H1 (cell line): ENCODE measurements at regions not wholly inside any gene's neighbourhood (a gene's known extent, or its start where the extent isn't known, plus 50 kb on each side); places are given as distances from the start of the nearest gene placed in this dataset.

Experiments
- CTCF ChIA-PET: fragments of 300-600 bp; sonication (Branson Sonifier 250); formaldehyde crosslinking; loops from one replicate; lab custom pipeline; 2021; ENCODE audit not compliant: partially characterized antibody; lab: Charles Lee
- POLR2A ChIA-PET: fragments of 300-600 bp; sonication (Branson Sonifier 250); formaldehyde crosslinking; loops from one replicate; lab custom pipeline; 2021; ENCODE audit warnings: inconsistent platforms; ENCODE audit not compliant: partially characterized antibody; lab: Charles Lee
- DNase-seq, 2 experiments: peaks; one replicate each; pipeline versions ENCODE4 v3.0.0 to v3.0.0-alpha.2; 2010 to 2022; ENCODE audit warnings: low spot score in 2 of 2, low read depth in 1 of 2, mixed read lengths in 1 of 2
- FAIRE-seq: peaks from 2 replicates; lab custom pipeline; 2011; peaks lifted over from hg19 to GRCh38; lab: Jason Lieb, UNC
- H2AFZ ChIP-seq: 2 replicates; pipeline ENCODE4 v1.8.1; 2012; ENCODE audit warnings: low read length, inconsistent platforms
- H2AK5ac ChIP-seq: 2 replicates; pipeline ENCODE4 v1.6.1; 2013; ENCODE audit warnings: low read depth, low read length
- H2BK120ac ChIP-seq: replicated peaks from 2 replicates; pipeline ENCODE3; 2013; ENCODE audit warnings: low read depth, low read length, inconsistent platforms
- H2BK12ac ChIP-seq: 2 replicates; pipeline ENCODE4 v1.6.1; 2013; ENCODE audit warnings: low read depth, low read length
- H2BK15ac ChIP-seq: 2 replicates; pipeline ENCODE4 v1.6.1; 2013; ENCODE audit warnings: low read length
- H2BK20ac ChIP-seq: 2 replicates; pipeline ENCODE4 v1.6.1; 2013; ENCODE audit warnings: low read length
- H2BK5ac ChIP-seq: 2 replicates; pipeline ENCODE4 v1.6.1; 2013; ENCODE audit warnings: low read depth, low read length
- H3K14ac ChIP-seq: 2 replicates; pipeline ENCODE4 v1.6.1; 2013; ENCODE audit warnings: inconsistent platforms; ENCODE audit not compliant: insufficient read length
- H3K18ac ChIP-seq: 2 replicates; pipeline ENCODE4 v1.6.1; 2013; ENCODE audit warnings: low read length; ENCODE audit errors: extremely low read depth
- H3K23ac ChIP-seq: 2 replicates; pipeline ENCODE4 v1.6.1; 2013; ENCODE audit warnings: inconsistent platforms; ENCODE audit not compliant: insufficient read length
- H3K23me2 ChIP-seq: 2 replicates; pipeline ENCODE4 v1.6.1; 2013; ENCODE audit warnings: low read depth, low read length
- H3K27ac ChIP-seq: 2 replicates; pipeline ENCODE4 v1.6.1; 2011; ENCODE audit warnings: low read depth, low read length, inconsistent platforms
- H3K27me3 ChIP-seq, 4 experiments: replicated peaks in 1 of 4; 1 replicate in 1 of 4; 2 replicates in 3 of 4; pipeline versions ENCODE4 v1.6.1 to v1.8.1; 2011 to 2013; ENCODE audit warnings: low read length in 3 of 4, mild to moderate bottlenecking in 3 of 4, inconsistent platforms in 2 of 4, mixed read lengths in 2 of 4, moderate library complexity in 1 of 4; ENCODE audit not compliant: control insufficient read depth in 3 of 4, insufficient read depth in 3 of 4; ENCODE audit errors: extremely low read depth in 1 of 4
- H3K36me3 ChIP-seq, 4 experiments: 2 replicates each; pipeline versions ENCODE4 v1.6.1 to v1.8.1; 2011 to 2013; ENCODE audit warnings: mild to moderate bottlenecking in 4 of 4, low read length in 3 of 4, moderate library complexity in 2 of 4, control low read depth in 1 of 4, inconsistent platforms in 1 of 4; ENCODE audit not compliant: insufficient read depth in 4 of 4, control insufficient read depth in 2 of 4
- H3K4ac ChIP-seq: replicated peaks from 2 replicates; pipeline ENCODE3; 2013; ENCODE audit warnings: low read length, low read depth, mixed read lengths, inconsistent platforms; ENCODE audit not compliant: insufficient read length
- H3K4me1 ChIP-seq, 4 experiments: replicated peaks in 1 of 4; 1 replicate in 1 of 4; 2 replicates in 3 of 4; pipeline versions ENCODE4 v1.6.1 to v1.8.1; 2011 to 2013; ENCODE audit warnings: low read length in 3 of 4, inconsistent platforms in 2 of 4, mixed read lengths in 1 of 4; ENCODE audit not compliant: insufficient read depth in 4 of 4, control insufficient read depth in 3 of 4
- H3K4me2 ChIP-seq, 2 experiments: 2 replicates each; pipeline versions ENCODE4 v1.6.1 to v1.8.1; 2011 to 2013; ENCODE audit warnings: low read depth in 2 of 2, low read length in 2 of 2, control low read depth in 1 of 2, inconsistent platforms in 1 of 2, mild to moderate bottlenecking in 1 of 2; ENCODE audit not compliant: insufficient read depth in 1 of 2
- H3K4me3 ChIP-seq, 4 experiments: fragments of 200-600, 300-600 bp in 1 of 4; sonication (generic), shearing (Covaris generic), sonication (Bioruptor Twin) in 1 of 4; 2 replicates each; pipeline versions ENCODE4 v1.5.1 to v1.8.1; 2011 to 2016; ENCODE audit warnings: low read length in 4 of 4, low read depth in 3 of 4, control low read depth in 2 of 4, inconsistent platforms in 2 of 4, mild to moderate bottlenecking in 2 of 4, mixed read lengths in 1 of 4, moderate library complexity in 1 of 4; ENCODE audit not compliant: insufficient read depth in 2 of 4; ENCODE audit errors: extremely low read depth in 1 of 4
- H3K56ac ChIP-seq: replicated peaks from 2 replicates; pipeline ENCODE3; 2013; ENCODE audit warnings: low read depth, mild to moderate bottlenecking, mixed read lengths, low read length, inconsistent platforms; ENCODE audit not compliant: insufficient read length
- H3K79me1 ChIP-seq: 2 replicates; pipeline ENCODE4 v1.6.1; 2013; ENCODE audit warnings: low read depth, low read length, control low read depth
- H3K79me2 ChIP-seq, 2 experiments: 2 replicates each; pipeline versions ENCODE4 v1.6.1 to v1.8.1; 2012 to 2013; ENCODE audit warnings: low read length in 2 of 2, mild to moderate bottlenecking in 2 of 2, inconsistent platforms in 1 of 2; ENCODE audit not compliant: insufficient read depth in 2 of 2, control insufficient read depth in 1 of 2
- H3K9ac ChIP-seq, 4 experiments: replicated peaks in 1 of 4; 1 replicate in 1 of 4; 2 replicates in 3 of 4; pipeline versions ENCODE4 v1.6.1 to v1.8.1; 2011 to 2013; ENCODE audit warnings: low read depth in 3 of 4, low read length in 3 of 4, control low read depth in 2 of 4, mild to moderate bottlenecking in 2 of 4, moderate library complexity in 2 of 4, inconsistent platforms in 1 of 4; ENCODE audit errors: extremely low read depth in 1 of 4
- H3K9me3 ChIP-seq, 2 experiments: 2 replicates each; pipeline versions ENCODE4 v1.6.1 to v1.8.1; 2012 to 2013; ENCODE audit warnings: mild to moderate bottlenecking in 2 of 2, moderate library complexity in 2 of 2, control low read depth in 1 of 2, inconsistent platforms in 1 of 2, low read depth in 1 of 2, low read length in 1 of 2, mixed read lengths in 1 of 2; ENCODE audit not compliant: insufficient read depth in 2 of 2
- H4K20me1 ChIP-seq, 2 experiments: replicated peaks in 1 of 2; 2 replicates each; pipeline versions ENCODE3 to v1.8.1; 2011 to 2013; ENCODE audit warnings: inconsistent platforms in 2 of 2, low read length in 2 of 2, mild to moderate bottlenecking in 1 of 2; ENCODE audit not compliant: insufficient read depth in 2 of 2, control insufficient read depth in 1 of 2
- H4K5ac ChIP-seq: 2 replicates; pipeline ENCODE4 v1.6.1; 2013; ENCODE audit warnings: low read length, low read depth, mixed read lengths, inconsistent platforms; ENCODE audit not compliant: insufficient read length
- H4K8ac ChIP-seq: 2 replicates; pipeline ENCODE4 v1.8.0; 2013; ENCODE audit warnings: mild to moderate bottlenecking, moderate library complexity, low read length, inconsistent platforms; ENCODE audit not compliant: insufficient read depth; ENCODE audit errors: extremely low read depth
- H4K91ac ChIP-seq: replicated peaks from 2 replicates; pipeline ENCODE3; 2013; ENCODE audit warnings: low read length, mixed read lengths, inconsistent platforms; ENCODE audit not compliant: insufficient read length
- EGR1 ChIP-seq: IDR thresholded peaks from 2 replicates; pipeline ENCODE4 v1.6.1; 2011; ENCODE audit warnings: low read depth, low read length, borderline replicate concordance
- SAP30 ChIP-seq: fragments of 300-600 bp; sonication (generic); IDR thresholded peaks from 2 replicates; pipeline ENCODE4 v1.7.1; 2012; ENCODE audit warnings: low read length, moderate library complexity, mild to moderate bottlenecking, inconsistent platforms; ENCODE audit not compliant: insufficient read depth, insufficient replicate concordance
- SRF ChIP-seq: IDR thresholded peaks from 2 replicates; pipeline ENCODE4 v1.6.1; 2011; ENCODE audit warnings: mild to moderate bottlenecking, low read depth, low read length, moderate library complexity
- TEAD4 ChIP-seq: IDR thresholded peaks from 2 replicates; pipeline ENCODE4 v1.6.1; 2012; ENCODE audit warnings: low read depth, low read length, inconsistent platforms, mixed read lengths
- WGBS, 2 experiments: shearing (Covaris generic) in 1 of 2; methylation state at CpG; one replicate each; pipeline versions ENCODE4 v1.1.6 to v1.1.7; 2013 to 2015; ENCODE audit warnings: low lambda C conversion rate in 2 of 2, mixed read lengths in 2 of 2, inconsistent platforms in 1 of 2, low coverage in 1 of 2, missing lambda C conversion rate in 1 of 2; ENCODE audit not compliant: insufficient replicate concordance in 2 of 2, insufficient coverage in 1 of 2, insufficient read length in 1 of 2; ENCODE audit errors: extremely low coverage in 1 of 2, missing lambda C conversion rate in 1 of 2; 5-methylcytosine and 5-hydroxymethylcytosine counted together
- TF ChIP-seq, protein P1 (sequence below): IDR thresholded peaks from 2 replicates; pipeline ENCODE4 v1.6.1; 2012; ENCODE audit warnings: inconsistent platforms

DNA sequence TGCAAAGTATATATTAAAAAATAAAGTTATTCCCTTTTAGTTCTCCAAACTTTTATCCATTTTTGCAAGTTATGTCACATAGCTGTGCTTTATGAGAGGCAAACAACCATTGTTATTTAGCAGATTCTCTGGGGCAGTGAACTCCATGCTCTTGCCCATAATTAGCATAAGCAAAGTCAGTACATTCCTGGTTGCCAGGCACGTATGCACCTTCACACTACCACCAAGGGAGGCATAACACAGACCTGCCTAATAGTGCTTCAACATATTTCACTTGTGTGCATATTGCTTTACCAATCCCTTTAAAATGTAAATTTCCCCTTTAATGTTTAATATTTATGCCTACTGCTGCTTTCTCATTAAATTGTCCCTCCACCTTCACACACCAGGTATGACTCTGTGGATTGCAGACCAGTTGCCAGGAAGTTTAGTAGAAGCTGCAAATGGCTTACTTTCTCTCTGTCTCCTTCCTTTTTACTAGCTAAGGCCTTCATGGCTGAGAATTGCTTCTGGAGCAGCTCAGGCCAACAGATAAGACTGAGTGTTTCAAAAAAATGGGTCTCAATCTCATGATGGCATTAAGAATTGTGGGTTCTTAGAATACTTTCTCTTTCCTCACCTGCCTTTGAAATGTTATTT lies 388.2 kb downstream of the PRR16 start:
- Histone ChIP-seq H2AK5ac (no peak overlapping the region), H2BK12ac (no peak overlapping the region), H2AFZ (no peak overlapping the region), H3K79me1 (no peaks in the 10 kb centered on the region), H3K23ac (no peak overlapping the region), H3K4me3 (0 out of 8 replicates have a peak overlapping the region, but pooled peaks of 1 of the 4 experiments have one; percentile 15), H3K9ac (no peak overlapping the region), H3K4me1 (peaks cover 2 to 20% (median 13%) of the 10 kb centered on the region in 4 experiments; a peak in 6 of 7 replicates), H3K14ac (no peak overlapping the region), H3K36me3 (no peaks in the 10 kb centered on the region), H4K20me1 (no peaks in the 10 kb centered on the region), H2BK120ac (no peak overlapping the region), H3K27me3 (0 out of 7 replicates have a peak, but pooled peaks cover 0 to 5% (median 2%) of the 10 kb centered on the region in 4 experiments), H3K79me2 (no peaks in the 10 kb centered on the region), H3K4me2 (peak overlapping the region in 1 of 2 experiments; percentile 31; a peak in 2 of 4 replicates), H2BK15ac (no peak overlapping the region), H3K27ac (no peak overlapping the region), H2BK20ac (no peak overlapping the region), H4K8ac (no peak overlapping the region), H4K5ac (no peak overlapping the region), H3K18ac (no peak overlapping the region), H2BK5ac (no peak overlapping the region), H3K9me3 (no peaks in the 10 kb centered on the region), H3K23me2 (no peaks in the 10 kb centered on the region), H3K56ac (no peak overlapping the region), H3K4ac (no peak overlapping the region), H4K91ac (no peak overlapping the region)
- DNase-seq, result no peak
- POLR2A ChIA-PET, result interaction anchor here (2.6 kb wide), 1 partner anchor 9 kb away, joined by 9 read pairs; no protein-coding TSS in a partner anchor
- peak; percentile 73 for FAIRE-seq
- CTCF ChIA-PET, result interaction anchor here (1.3 to 3.7 kb wide), 3 partner anchors 15 to 35 kb away, joined by 3 to 14 read pairs (median 10); no protein-coding TSS in a partner anchor
- 18% methylated on average over 1 of the region's 1 CpG; no CpG with 5 or more reads in 1 of the 2 experiments for WGBS, 2 experiments
- TF ChIP-seq, protein P1, sequence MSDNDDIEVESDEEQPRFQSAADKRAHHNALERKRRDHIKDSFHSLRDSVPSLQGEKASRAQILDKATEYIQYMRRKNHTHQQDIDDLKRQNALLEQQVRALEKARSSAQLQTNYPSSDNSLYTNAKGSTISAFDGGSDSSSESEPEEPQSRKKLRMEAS, result no peak
- peak; percentile 46 for TF ChIP-seq SRF
- no peak for TF ChIP-seq EGR1
- TF ChIP-seq TEAD4, result peak; percentile 92
- no peak for TF ChIP-seq SAP30
